GM19324 (cell line): ENCODE measurements at regions not wholly inside any gene's neighbourhood (a gene's known extent, or its start where the extent isn't known, plus 50 kb on each side); places are given as distances from the start of the nearest gene placed in this dataset.

Experiments used
- ATAC-seq: cut with Tn5 transposase; IDR thresholded peaks from one replicate; pipeline ENCODE4 v1.9.1; 2021; ENCODE audit warnings: mild to moderate bottlenecking, moderate library complexity; ENCODE audit not compliant: unreplicated experiment, low FRiP score

DNA sequence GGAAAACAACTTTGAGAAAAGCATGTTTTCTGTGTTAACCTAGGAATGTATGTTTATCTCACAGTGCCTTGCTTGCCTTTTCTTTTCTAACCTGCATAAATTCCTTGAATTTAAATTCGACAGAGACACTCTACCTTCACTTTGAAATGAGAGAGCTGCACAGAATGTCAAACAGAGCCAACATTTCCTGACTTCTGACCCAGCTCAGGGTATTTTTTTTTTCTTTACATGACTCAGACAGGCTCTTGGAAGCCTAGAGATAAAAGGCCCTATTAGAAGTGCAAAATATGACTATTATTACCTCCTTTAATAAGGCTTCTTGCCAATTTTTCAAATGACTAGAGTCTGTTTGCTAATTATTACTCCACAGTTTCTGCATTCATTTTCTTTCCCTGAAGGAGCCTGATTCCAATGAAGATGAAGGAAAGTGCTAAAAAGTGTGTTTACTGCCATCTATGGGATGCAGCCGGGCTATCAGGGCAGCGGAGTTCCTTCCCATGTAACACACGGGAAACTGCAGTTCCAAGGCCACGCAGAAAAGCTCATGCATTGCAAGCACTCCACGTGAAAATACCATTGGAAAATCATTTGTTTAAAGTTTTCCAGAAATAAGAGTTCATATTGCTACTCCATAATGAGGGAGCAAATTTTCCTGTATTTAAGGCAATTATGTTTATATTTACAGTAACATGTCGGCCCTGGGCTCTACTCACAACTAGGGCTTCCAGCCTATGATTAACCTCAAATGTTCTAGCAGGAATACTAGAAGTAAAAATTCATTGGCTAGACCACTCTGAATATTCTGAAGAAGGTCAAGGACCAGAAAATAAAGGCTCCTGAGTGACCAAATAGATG is 485.6 kb downstream of the ZSWIM6 start:
- ATAC-seq: no peak

DNA sequence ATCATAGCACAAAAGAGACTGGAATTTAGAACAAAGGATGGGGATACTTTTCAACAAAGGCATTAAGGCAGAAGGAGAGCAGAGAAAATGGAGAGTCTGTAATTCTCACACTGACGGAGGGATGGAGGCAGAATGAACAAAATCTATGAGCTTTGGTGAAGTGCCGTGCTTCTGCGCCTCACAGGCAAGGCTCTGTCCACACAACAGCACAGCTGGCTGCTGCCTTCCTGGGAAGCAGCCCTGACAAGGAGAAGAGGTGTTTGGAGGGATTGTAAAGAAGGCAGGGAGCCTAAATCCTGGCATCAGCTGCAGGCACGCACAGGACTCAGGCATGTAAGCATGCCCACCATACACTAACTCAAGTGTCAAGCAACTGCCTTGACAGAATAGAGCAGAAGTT is 485.2 kb upstream of the KIF2A start:
- ATAC-seq: no peak

DNA sequence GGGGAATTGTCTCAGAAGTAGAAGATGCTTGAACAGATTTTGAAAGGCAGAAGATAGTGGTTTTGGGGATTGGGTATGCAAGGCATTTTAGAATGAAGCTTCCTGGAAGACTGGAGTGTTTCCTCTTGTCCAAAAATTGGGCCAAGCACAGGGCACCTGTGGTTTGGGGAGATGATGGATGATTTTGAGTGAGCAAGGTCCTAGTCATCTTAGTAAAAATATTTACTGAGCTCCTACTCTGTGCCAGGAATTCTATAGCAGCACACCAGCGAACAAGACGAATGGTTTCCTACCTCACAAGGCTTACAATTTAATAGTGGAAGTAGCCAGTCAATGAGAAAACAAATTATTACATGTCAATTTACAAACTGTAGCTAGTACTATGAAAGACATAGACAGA is 484.4 kb upstream of the KIF2A start:
- no peak for ATAC-seq

DNA sequence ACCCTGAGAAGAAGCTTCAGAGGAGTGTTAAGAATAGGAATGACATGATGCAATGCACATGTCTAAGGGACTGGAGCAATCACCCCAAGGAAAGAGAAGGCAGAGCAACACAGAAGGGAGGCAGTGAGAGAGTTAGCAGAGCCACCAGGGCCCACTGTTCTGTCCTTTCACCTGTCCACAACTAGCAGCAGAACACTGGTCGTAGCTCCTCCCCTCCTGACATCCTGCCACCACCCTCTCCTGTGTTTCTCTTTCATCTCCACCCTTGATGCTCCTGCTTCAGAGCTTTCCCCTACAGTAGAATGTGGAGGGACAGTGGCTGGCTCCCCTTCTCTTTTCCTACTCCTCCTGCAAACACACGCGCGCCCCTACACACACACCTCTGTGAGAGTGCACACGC is 483.4 kb upstream of the KIF2A start:
- no peak for ATAC-seq

DNA sequence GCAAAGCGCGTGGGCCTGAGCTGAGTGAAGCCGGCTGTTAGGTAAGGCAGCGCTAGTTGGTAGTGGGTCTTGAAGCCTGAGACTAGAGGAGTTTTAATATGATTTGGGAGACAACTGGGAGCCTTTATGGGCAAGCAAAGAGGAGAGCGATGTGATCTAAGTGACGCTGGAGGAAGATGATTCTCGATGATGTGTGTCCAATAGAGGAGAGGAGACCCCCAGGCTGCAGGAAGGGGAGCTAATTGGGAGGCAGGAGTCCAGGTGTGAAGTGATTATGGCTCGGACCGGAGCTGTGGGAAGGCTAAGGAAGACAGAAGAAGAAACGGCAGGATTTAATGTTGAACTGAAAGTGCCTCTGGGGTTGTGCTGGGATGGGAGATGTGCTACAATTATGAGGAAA is 482.9 kb upstream of the KIF2A start:
- ATAC-seq: no peak

DNA sequence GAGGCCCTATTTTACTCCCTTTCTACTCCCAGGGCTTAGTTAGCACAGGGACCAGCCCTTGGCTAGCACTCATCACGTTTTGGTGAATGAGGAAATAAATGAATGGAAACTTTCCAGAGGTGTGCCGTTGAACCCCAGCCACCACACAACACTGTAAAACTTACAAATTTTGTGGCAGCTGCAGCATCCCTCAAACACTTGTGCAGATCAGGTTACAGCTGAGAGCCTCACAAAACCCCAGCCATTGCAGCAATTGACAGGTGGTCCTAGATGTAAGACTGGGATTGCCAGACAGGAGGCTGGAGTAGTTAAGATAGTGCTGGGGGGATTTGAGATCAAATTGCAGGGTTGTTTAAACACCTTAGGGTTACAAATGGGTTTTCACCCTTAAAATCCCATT is 482.2 kb upstream of the KIF2A start:
- ATAC-seq: no peak

DNA sequence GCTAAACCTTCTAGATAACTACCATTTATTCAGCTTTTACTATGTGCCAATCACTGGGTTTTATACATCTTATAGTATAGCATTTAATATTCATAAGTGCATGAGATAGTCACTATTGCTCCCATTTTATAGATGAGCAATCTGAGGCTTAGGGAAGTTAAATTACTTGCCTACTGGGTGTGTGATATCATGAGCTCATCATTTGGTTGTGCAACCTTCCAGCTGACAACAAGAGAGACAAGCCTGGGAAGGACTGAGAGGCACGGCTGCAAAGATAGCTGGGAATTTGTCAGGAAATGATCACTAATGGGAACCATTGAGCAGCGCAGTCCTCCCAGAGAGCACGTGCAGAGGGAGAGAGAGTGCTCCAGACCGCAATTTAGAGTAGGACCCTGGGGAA is 481.6 kb upstream of the KIF2A start:
- no peak for ATAC-seq

DNA sequence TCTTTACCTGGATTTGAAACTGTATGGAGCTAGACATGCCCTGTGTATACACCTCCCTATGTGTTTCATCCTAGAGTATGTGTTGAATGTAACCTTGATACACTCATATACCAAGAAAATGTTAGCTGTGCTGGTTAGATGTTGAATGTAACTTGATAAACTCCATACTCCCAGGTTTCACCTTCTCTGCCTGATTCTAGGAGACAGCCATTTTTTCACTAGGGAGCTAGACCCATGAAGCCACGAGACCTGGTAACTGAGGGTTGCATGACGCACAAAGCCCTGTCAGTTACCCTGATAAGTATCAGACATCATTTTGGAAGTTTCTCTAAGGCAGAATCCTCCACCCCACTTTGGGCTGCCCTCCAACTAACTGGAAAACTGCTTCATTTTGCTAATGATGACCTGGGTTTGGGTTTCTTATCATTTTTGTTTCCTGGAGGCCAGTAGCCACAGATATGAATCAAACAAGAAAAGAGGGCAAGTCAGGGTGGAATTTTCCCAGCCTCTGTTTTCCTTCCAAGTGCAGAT is 478.5 kb upstream of the KIF2A start:
- ATAC-seq: no peak

DNA sequence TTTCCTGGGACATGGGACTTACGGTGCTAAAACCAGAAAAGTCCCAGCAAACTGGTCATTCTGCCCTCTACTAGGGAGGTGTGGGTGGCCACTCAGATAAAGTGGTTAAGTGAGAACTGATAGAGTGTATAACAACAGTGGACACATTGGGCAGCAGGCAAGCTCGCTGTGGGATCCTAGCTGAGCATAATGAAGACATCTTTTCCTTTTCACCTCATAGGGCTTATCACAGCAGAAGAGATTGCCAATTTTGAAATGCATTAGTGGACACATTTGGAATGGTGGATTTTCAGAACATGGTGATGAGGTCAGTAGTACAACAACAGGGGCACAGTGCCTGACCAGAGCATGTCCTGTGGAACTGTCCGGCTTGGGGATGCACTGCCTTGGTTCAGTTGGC is 477.1 kb upstream of the KIF2A start:
- no peak for ATAC-seq

DNA sequence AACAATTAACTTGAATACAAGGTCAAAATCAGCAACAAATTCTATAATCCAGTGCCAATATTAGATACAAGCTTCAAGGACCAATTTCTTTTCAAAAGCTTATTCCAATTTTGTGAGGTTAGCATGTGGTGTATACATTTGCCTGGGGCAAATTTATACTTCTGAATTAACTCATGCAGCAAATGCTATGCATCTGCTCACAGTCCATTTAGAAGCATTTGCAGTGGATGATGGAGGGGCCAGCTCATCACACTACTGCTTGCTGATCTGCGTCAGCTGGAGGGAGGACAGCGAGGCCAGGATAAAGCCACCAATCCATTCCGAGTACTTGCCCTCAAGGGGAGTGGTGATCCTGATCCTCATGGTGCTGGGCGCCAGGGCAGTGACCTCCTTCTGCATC is 474.3 kb upstream of the KIF2A start:
- no peak for ATAC-seq

DNA sequence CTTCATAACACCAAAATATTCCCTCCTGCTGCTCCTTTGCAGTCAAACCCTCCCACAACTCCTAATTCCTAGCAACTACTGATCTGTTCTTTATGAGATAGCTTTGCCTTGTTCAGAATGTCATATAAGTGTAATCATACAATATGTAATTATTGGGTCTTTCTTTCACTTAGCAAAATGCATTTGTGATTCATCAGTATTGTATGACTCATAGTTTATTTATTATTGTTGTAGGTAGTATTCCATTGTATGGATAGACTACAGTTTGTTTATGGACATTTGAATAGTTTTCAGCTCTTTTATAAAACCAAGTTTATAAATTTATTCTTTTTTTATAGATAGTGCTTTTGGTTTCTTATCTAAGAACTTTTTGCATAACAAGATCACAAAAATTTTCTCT is 468.2 kb upstream of the KIF2A start:
- ATAC-seq: no peak

DNA sequence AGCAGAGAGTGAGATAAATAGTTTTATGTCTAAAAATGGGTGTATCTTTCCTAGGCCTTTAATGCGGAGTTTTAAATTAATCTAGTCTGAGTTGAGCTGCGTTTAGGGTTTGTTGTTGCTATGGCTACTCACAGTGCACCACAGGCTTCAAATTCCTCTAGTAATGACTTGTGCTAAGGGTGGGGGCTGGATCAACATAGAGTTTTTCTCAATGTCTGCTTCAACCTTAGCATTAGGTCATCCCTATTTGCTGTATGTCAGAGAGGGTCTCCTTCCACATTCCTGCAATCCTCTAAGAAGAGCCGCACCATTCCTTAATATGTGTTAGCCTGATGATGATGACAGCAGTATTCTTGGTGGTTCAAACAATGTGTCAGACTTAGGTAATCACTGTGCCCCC is 465.6 kb upstream of the KIF2A start:
- no peak for ATAC-seq

DNA sequence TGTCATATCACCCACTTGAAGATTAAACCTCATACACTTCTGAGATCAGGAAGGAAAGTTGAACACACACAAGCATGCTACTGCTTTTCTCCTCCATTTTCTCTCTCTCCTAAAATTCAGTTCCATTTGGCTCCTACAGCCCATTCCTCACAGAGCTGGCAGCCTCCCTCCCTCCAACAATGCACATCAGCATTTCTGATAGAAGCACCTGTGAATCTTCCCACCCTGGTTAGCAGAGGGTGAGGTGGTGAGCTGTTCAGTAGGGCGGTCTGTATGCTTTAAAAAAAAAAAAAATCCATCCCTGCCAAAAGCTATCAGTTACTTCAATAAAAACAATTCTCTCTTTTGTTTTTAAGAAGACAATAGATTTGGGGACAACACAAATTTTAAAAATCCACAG is 463.2 kb upstream of the KIF2A start:
- ATAC-seq: no peak

DNA sequence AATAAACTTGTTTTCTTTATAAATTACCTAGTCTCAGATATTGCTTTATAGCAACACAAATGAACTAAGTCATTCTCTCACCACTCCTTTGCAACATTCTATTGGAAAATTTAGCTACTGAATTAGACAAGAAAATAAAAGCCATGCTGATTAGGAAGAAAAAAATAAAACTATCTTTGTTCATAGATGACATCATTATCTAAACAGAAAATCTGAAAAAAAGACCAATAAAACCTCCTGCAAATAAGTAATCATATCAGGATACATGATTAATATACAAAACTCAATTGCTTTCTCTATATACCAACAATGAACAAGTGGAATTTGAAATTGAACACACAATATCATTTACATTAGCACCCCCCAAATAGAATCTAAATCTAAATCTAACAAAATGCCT is 455.3 kb upstream of the KIF2A start:
- no peak for ATAC-seq

DNA sequence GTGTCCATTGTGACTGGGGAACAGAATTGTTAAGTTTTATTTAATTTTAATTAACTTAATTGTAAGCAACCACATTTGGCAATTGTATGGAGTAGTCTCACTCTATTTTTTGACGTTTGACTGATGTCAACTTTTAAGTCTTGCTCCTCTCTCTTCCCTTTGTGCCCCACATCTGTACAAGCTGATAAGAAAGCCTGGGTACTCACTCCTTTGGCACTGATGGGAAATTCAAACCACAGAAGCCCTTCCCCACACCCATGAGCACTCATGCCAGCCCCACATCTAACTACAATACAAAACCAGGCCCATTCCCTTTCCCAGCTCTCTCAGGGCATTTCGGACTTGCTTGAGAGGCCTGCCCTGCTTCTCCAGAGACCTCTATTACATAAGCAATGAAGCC is 451.5 kb upstream of the KIF2A start:
- no peak for ATAC-seq

DNA sequence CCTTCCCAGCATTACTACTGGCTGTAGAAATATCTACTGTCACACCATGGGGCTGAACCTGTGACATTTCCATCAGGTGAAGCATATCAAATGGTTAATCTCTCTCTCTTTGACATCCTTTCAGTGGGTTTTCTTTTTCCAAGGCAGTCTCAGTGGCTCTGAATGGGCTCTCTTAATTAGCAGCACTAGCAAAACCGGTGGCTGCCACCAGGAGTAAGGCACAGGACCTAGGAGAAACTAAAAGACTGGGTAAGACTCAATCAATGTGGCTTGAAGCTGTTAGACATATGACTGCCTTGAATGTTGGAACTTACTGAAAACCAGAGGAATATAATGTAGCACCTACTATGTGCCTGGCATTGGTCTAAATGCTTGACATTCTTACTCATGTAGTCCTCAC is 445.0 kb upstream of the KIF2A start:
- ATAC-seq: no peak

DNA sequence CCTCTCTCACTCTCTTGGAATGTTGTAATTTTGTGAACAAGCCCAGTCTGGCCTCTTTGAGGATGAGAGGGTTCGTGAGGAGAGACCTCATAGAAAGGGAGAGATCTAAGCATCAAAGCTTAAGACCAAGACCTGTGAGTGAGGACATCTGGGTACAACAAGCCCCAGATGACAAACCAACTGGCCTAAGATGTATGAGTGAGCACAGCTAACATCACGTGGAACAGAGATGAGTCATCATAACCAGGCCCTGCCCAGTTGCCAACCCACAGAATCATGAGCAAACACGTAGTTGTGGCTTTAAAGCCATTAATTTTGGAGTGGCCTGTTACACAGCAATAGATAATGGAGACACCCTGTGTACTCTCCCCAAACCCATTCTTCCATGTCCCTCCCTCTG is 439.1 kb upstream of the KIF2A start:
- no peak for ATAC-seq

DNA sequence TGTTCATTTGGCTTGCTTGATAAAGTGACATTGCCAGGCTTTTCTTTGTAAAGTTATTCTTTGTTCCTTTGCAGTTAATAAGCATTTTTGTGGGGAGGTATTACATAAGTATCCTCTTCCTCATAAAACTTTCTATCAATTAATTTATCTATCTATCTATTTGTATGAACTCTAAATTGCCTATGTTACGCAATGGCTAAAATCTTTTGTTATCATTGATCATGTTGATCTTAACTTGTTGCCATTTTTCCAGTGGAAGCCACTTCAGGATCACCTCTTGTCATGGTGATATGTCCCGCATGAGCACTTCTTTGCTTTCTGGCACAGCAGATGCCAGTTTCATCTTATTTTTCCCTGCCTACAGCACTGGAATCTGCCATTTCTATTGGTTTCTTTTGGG is 436.7 kb upstream of the KIF2A start:
- ATAC-seq: no peak

DNA sequence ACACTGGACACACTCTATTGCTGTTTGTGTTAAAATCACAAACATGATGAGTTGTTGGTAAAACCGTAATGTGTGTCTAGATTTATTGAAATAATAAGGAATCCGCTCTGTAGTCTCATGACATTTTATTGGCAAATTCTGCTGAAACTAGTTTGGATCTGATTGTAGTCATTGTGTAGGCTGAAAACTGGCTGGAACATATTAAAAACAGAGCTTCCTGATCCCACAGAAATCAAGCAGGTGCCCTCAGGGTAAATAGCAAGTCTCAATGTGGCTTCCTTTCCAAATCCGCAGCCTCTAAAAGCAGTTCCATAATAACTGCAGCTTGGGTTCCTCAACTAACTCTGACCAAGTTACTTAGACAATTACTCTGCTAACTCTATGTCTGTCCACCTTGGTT is 427.5 kb upstream of the KIF2A start:
- ATAC-seq: no peak

DNA sequence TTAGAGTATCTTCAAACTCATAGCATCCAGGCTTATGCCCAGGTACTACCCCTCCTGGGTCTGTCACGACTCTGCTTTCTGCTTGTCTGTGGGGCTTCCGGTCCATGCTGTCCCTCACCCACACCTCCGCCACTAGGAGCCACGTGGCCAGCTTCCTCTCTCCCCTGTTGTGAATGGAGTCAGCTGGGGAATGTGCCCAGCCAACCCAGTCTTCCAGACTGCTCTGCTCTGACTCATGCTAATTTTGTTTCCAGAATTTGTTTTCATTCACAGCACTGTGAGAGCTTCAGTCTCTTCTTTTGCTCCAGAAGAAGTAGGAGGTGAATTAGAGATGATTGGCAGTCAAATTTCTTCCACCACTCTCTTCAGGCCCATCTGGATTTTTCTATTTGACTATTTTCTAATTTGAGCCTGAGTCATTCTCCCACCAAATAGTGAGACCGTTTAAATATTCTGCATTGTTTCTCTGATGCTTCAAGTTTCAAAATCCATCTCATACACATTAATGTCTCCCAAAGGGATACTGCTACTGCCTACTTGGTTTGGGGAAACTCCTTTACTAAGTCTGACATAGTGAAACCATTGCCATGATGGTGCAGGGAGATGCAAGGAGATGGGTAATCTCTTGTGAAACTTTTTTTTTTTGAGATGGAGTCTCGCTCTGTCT is 424.1 kb upstream of the KIF2A start:
- no peak for ATAC-seq

DNA sequence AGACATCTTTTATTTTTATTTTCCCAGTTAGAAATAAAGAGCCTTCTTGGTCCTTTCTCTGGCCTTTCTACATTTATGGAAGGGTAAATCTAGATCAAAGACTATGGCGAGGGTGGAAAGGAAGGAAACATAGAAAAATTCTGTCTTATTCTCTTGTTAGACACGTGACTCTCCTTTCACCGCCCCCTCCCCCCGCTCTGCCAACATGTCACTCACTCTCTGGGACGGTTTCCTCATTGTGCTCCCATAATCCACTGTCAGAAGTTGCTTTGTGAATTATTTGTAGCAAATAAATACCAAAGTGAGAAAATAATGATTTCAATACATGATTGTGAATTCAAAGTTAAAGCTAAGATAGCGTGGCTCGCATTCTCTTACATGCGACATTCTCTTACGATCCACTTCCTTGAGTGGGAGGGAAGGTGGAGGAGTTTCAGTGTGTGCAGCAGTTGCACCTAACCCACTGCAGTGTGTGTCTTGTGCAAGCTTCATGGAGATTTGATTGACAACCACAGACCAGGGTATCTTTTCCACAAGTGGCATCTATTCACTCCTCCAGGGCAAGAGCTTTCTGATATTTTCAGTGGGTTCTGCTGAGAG is 423.0 kb upstream of the KIF2A start:
- no peak for ATAC-seq
